ENCODE measurements at regions not wholly inside any gene's neighbourhood (a gene's known extent, or its start where the extent isn't known, plus 50 kb on each side); places are given as distances from the start of the nearest gene placed in this dataset.

GRCh38 chr11:8800520-8801110 is 110.4 kb upstream of the AKIP1 start:
- DNase-seq = no peak

GRCh38 chr11:8801121-8801520 is 109.9 kb upstream of the AKIP1 start:
- DNase-seq = no peak

- no peak for DNase-seq
Measured at GRCh38 chr11:8802251-8802650, 108.7 kb upstream of the AKIP1 start.

DNA sequence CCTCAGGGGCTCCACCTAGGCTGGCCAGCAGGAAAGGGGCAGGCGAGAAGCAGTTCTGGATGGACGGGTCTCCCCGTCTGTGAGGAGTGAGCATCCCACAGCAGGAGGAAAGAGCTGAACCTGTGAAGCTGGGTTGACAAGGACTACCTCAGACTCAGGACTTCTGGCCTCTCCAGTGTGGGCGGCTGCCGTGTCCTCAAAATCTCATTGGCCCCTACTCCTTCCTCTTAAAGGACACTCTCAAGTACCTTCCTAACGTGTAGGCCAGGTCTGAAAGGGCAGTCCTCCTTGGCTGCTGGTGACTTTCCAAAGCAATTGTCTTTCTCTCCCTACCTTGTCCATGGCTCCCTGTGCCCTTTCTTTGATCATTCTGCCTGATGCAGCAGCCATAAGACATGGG is 107.0 kb upstream of the AKIP1 start:
- no peak for DNase-seq

DNA sequence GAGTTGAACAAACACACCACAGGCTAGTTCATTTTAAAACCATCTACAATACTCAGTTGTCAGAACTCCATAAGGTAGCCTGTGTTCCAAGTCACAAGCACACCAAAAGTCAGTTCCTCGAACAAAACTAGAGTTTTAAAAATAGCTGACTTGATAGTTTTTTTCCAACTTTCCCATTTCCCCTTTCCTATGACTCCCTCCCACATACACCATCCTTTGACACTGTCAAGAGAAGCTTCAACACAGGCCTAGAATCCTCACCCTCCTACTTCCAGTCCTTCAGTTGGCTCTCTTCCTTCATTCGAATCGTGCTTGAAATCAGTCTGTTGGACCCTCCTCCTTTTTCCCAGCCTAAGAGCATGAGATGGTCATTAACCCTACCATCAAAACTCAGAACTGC is 105.7 kb upstream of the AKIP1 start:
- no peak for DNase-seq

DNA sequence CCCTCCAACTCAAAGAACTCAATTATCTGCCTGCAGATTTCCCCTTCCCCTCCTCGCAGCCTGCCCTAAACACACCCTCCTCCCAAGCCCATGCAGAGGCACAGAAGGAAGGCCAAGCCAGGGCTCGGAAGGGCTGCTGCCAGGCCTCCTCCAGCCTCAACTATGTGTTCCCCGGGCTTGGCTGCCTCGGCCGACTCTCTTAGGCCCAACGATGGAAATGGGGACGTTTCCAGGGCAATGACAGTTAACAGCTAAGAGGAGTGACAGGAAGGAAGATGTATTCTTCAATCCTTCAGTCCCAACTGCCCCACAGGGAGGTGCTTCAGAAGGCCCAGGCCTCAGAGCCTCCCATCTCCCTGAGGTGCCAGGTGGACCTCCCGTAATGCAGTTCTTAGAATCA is 104.0 kb upstream of the AKIP1 start:
- no peak for DNase-seq

DNA sequence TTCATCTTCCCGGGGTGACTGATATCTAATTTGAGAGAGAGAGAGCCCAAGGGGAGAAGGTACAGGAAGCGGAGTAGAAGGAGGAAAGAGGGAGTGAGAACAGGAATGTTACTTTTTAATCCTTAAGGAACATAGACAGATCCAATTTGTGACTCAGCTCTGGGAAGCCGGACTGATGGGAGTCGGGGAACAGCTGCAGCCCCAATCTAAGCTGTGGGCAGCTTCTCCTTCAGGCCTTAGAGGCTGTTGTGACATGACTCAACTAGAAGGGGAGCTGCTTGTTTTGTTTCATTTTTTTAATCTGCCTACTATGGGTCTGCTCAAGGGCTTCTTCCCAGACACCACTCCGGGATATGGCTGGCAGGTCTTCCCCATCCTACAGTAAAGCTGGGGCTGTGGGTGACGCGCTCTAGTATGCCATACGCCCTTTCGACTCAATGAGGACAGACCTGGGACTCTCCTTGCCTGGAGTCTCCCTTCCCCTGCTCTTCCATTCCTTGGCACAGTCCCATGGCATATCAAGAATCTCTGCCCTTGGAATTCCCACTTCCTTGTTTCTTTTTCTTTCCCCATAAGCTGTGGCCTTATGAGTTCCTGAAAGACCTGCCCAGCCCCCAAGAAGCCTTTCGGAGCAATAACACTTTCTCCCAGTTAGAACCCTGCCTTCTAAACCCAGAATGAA is 103.3 kb upstream of the AKIP1 start:
- no peak for DNase-seq

DNA sequence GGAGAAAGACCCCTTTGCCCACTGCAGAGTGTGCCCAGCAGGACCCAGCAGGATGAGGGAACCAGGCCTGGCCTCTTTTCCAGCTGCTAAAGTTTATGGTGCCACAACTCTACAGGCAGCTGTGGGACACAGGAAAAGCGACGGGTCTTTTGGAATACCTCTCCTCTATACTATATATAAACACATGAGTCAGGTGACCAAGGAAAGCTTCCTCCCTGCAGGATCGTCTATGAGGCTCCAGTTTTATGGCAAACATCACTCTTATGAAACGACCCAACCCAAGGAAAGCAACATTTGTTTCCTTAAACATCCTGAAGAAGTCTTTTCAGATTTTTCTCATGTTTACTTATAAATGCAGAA is 102.8 kb upstream of the AKIP1 start:
- no peak for DNase-seq

GRCh38 chr11:8809241-8809938 is 101.6 kb upstream of the AKIP1 start:
- DNase-seq = no peak

DNA sequence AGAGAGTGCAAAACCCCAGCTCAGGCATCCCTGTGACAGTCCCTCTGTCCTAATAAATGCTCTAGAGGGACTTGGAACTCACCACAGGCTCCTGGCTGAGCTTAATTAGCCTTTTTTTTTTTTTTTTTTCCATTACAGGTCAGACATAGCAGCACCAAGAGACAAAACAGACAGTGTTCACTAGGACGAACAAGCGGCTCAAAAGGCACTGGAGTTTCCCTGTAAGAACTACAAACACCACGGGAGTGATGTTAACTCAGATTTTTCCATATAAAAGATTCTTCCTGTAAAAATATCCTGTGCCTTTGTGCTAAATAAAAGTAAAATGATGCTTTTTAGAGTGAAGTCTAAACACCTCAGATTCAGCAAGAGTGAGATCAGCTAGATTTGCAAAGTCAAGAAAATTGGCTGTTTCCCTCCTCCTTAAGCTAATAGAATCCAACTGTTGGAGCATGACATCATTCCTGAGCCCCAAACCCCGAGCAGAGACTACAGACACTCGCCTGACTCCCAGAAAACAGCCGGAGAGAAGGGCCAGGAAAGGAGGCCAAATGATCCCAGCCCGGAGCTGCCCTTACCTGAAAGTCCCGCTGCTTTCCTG is 101.0 kb upstream of the AKIP1 start:
- no peak for DNase-seq

- peak in 1 of 5 experiments; percentile 37 for DNase-seq
Measured at GRCh38 chr11:8810540-8811301, 100.3 kb upstream of the AKIP1 start.

DNA sequence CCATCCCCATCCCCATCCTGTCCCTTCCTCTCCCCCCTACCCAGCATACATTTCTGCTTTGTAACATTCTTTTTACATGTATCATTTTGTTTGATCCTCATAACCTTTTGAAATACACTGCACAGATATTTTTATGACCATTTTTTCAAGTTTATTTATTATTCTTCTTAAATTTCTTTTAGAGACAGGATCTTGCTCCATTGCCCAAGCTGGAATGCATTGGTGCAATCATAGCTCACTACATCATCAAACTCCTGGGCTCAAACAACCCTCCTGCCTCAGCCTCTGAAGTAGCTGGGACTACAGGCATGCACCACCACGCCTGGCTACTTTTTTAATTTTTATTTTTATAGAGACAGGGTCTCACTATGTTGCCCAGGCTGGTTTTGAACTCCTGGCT is 99.4 kb upstream of the AKIP1 start:
- no peak for DNase-seq

GRCh38 chr11:8812438-8812837 is 98.6 kb upstream of the AKIP1 start:
- DNase-seq = no peak

DNA sequence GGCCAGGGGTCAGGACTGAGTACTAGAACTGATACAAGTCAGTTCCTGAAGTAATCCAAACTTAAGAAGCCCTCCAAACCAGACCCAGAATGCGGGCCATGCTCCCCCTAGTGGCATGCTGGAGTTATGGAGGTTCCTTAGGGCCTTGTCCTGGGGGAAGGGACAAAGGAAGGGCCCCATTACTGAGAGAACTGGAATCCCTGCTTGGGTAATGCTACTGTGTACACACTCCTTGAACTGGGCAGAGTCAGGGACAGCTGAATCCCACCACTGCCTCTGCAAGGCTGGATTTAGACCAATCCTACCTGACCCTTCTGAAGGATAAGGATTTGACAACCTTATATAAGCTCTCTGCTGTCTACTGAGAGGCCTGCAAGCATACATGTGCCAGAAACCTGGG is 97.3 kb upstream of the AKIP1 start:
- peak in 2 of 5 experiments; percentile 11 to 61 for DNase-seq

GRCh38 chr11:8814209-8814922 is 96.6 kb upstream of the AKIP1 start:
- DNase-seq = no peak

DNA sequence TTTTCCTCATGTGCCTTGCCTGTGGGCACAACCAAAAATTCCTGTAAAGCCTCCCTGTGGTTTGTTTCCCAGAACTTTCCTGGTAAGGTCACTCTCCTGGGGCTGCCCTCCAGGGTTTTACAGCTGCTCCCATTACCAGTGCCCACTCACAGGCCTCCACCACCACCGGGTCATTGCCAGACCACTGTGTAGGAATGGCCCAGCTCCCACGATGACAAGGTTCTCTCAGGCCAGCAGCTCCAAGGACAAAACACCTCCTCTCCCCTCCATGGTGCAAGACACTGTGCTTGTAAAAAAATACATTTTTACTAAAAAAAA is 96.1 kb upstream of the AKIP1 start:
- DNase-seq = no peak

GRCh38 chr11:8818421-8818820 is 92.6 kb upstream of the AKIP1 start:
- no peak for DNase-seq

- no peak for DNase-seq
Measured at GRCh38 chr11:8820401-8820800, 90.6 kb upstream of the AKIP1 start.

GRCh38 chr11:8822469-8822868 is 88.5 kb upstream of the AKIP1 start:
- no peak for DNase-seq

DNA sequence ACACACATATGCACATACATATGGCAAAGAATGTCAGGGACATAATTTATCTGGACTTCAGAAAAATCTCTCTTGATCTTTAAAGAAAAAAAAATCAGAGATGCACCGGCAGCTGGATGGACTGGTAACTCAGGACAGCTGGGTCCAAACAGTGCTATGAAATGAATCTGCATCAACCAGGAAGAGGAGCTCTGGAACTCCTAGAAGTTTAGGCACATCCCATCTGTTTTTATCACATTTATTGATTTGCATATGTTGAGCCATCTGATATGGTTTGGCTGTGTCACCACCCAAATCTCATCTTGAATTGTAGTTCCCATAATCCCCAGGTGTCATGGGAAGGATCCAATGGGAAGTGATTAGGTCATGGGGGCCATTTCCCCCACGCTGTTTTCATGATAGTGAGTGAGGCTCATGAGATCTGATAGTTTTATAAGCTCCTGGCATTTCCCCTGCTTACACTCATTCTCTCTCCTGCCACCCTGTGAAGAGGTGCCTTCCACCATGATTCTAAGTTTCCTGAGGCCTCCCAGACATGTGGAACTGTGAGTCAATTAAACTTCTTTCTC is 87.7 kb upstream of the AKIP1 start:
- DNase-seq = no peak

DNA sequence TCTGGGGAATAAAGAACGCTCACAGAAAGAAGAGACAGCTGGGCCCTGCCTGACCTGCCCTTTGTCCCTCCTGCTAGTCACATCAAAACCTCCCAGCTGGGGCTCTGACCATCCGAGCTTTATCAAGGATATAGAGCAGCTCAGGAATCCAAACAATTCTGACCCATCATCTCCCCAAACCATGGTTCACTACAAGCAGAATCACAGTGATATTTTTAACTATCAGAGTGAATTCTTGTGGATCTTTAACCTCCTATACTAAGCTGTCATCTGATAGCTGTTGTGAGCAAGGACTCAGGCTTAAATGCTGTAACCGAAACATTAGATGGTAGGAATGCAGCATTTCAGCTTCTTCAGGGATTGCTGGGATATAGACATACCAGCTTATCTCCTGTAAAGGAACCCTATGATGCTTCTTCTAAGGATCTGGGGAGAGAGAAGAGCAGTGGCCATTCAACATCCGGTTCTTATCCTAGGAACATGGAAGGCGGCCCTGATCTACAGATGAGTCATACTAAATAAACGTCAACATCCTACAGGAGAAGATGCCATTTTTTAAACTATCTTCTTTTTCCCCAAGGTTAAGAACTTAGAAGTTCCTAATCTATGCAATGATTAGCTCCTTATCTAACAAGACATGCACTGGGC is 84.7 kb upstream of the AKIP1 start:
- no peak for DNase-seq
